ENCODE measurements at regions not wholly inside any gene's neighbourhood (a gene's known extent, or its start where the extent isn't known, plus 50 kb on each side); places are given as distances from the start of the nearest gene placed in this dataset.

DNA sequence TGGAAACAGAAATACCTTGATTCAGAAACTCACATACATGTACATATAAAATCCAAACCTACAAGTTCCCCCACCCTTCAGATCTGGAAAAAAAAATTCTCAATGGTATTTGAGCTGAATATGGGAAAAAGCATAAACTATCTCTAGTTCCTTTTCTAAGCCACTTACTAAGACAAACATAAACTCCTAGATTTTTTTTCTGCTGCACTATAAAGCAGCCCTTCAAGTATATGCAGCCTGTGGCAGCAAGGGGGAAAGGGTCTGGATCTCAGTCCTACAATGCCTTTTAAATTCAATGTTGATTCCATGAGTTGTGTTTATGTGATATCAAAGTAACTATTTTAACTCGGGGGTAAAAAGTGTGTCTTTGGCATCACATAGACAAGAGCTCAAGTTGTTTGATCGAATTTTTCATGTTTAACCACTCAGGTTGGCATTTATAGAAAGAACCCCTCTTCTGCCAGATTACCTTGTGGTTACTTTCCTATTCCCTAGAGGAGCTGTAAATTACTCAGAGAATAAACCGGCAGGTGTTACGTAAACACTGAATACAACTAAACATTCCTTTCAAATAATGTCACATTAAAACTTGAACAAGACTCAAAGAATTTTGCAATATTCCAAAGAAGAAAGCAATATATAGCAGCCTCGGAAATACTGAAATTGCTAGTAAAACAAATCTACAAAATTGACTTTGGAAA, 91.8 kb upstream of the FER start:
- TF ChIP-seq, protein P1, sequence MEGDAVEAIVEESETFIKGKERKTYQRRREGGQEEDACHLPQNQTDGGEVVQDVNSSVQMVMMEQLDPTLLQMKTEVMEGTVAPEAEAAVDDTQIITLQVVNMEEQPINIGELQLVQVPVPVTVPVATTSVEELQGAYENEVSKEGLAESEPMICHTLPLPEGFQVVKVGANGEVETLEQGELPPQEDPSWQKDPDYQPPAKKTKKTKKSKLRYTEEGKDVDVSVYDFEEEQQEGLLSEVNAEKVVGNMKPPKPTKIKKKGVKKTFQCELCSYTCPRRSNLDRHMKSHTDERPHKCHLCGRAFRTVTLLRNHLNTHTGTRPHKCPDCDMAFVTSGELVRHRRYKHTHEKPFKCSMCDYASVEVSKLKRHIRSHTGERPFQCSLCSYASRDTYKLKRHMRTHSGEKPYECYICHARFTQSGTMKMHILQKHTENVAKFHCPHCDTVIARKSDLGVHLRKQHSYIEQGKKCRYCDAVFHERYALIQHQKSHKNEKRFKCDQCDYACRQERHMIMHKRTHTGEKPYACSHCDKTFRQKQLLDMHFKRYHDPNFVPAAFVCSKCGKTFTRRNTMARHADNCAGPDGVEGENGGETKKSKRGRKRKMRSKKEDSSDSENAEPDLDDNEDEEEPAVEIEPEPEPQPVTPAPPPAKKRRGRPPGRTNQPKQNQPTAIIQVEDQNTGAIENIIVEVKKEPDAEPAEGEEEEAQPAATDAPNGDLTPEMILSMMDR (IDR thresholded peaks at IDR 0.05; ENCODE audit: poor library complexity), result no peak
- TF ChIP-seq EZH2 (IDR thresholded peaks at IDR 0.05; ENCODE audit: borderline replicate concordance), result no peak
